HepG2 (cell line): ENCODE measurements at regions not wholly inside any gene's neighbourhood (a gene's known extent, or its start where the extent isn't known, plus 50 kb on each side); places are given as distances from the start of the nearest gene placed in this dataset.

ENCODE experiments used
- MAFF ChIP-seq: IDR thresholded peaks from 2 replicates; pipeline ENCODE4 v1.6.1; 2011; ENCODE audit warnings: low read depth, low read length, improper control_type of control experiment
- RBM39 ChIP-seq: fragments of 200-400 bp; formaldehyde crosslinking; IDR thresholded peaks from one replicate; pipeline ENCODE4 v1.6.1; 2018; ENCODE audit warnings: antibody characterized with exemption, mild to moderate bottlenecking, low read depth, low read length; ENCODE audit not compliant: poor library complexity, severe bottlenecking
- SNAPC4 ChIP-seq: sonication (generic); formaldehyde crosslinking; IDR thresholded peaks from 2 replicates; pipeline ENCODE4 v1.4.0; 2020; ENCODE audit warnings: mild to moderate bottlenecking, missing genetic modification reagents
- U2AF2 ChIP-seq: fragments of 200-400 bp; formaldehyde crosslinking; IDR thresholded peaks from 2 replicates; pipeline ENCODE4 v1.6.1; 2017; ENCODE audit warnings: low read depth, mild to moderate bottlenecking, low read length
- ZHX2 ChIP-seq, 2 experiments: sonication (generic) in 1 of 2; formaldehyde crosslinking in 1 of 2; IDR thresholded peaks; 2 replicates each; pipeline versions ENCODE4 v1.6.1 to v1.9.0; 2014 to 2022; ENCODE audit warnings: antibody characterized with exemption in 1 of 2, borderline replicate concordance in 1 of 2, inconsistent platforms in 1 of 2, low read depth in 1 of 2, missing genetic modification reagents in 1 of 2
- ZNF343 ChIP-seq: sonication (generic); formaldehyde crosslinking; IDR thresholded peaks from 2 replicates; pipeline ENCODE4 v1.4.0; 2020; ENCODE audit warnings: mild to moderate bottlenecking, missing genetic modification reagents
- ZNF558 ChIP-seq: sonication (generic); formaldehyde crosslinking; IDR thresholded peaks from 2 replicates; pipeline ENCODE4 v1.9.0; 2022; ENCODE audit warnings: mild to moderate bottlenecking, missing genetic modification reagents, borderline replicate concordance
- ZNF574 ChIP-seq: sonication (generic); formaldehyde crosslinking; IDR thresholded peaks from 2 replicates; pipeline ENCODE4 v1.4.0; 2020; ENCODE audit warnings: missing genetic modification reagents
- ZNF770 ChIP-seq: sonication (generic); formaldehyde crosslinking; IDR thresholded peaks from 2 replicates; pipeline ENCODE4 v1.5.0; 2020; ENCODE audit warnings: mild to moderate bottlenecking, missing genetic modification reagents
- ZNF777 ChIP-seq: sonication (generic); formaldehyde crosslinking; IDR thresholded peaks from 2 replicates; pipeline ENCODE4 v1.4.0; 2020; ENCODE audit warnings: missing genetic modification reagents

GRCh38 chr4:173609158-173609557 lies 79.1 kb upstream of the HAND2 start (continued):
- TF ChIP-seq U2AF2, result no peak
- no peak for TF ChIP-seq ZNF343
- TF ChIP-seq ZNF558 (CRISPR knock-in tag), result no peak
- TF ChIP-seq ZNF770 (CRISPR knock-in tag), result no peak
- TF ChIP-seq ZHX2 (IDR thresholded peaks at IDR 0.05; ENCODE audit: low read depth), result no peak
- no peak for TF ChIP-seq ZHX2 (CRISPR knock-in tag; IDR thresholded peaks at IDR 0.05; ENCODE audit: borderline replicate concordance)
- TF ChIP-seq ZNF777 (CRISPR knock-in tag), result no peak
- TF ChIP-seq ZNF574 (CRISPR knock-in tag), result no peak
- no peak for TF ChIP-seq RBM39
- no peak for TF ChIP-seq MAFF
- no peak for TF ChIP-seq SNAPC4 (CRISPR knock-in tag)
